Endothelial cell (in vitro differentiated cells): ENCODE measurements at regions not wholly inside any gene's neighbourhood (a gene's known extent, or its start where the extent isn't known, plus 50 kb on each side); places are given as distances from the start of the nearest gene placed in this dataset.

Source experiments
- DNase-seq: peaks from one replicate; pipeline ENCODE4 v3.0.0; 2021; ENCODE audit warnings: low spot score
- H3K27ac Mint-ChIP-seq: one replicate; pipeline ENCODE4 v1.8.0; 2021; ENCODE audit warnings: mixed read lengths, inconsistent platforms; ENCODE audit not compliant: unreplicated experiment
- H3K27me3 Mint-ChIP-seq: one replicate; pipeline ENCODE4 v1.8.0; 2021; ENCODE audit warnings: mild to moderate bottlenecking, moderate library complexity, mixed read lengths, inconsistent platforms; ENCODE audit not compliant: unreplicated experiment
- H3K36me3 Mint-ChIP-seq: one replicate; pipeline ENCODE4 v1.8.0; 2021; ENCODE audit warnings: mild to moderate bottlenecking, low read depth, mixed read lengths, inconsistent platforms; ENCODE audit not compliant: unreplicated experiment
- H3K4me1 Mint-ChIP-seq: one replicate; pipeline ENCODE4 v1.8.0; 2021; ENCODE audit warnings: mild to moderate bottlenecking, mixed read lengths, inconsistent platforms; ENCODE audit not compliant: unreplicated experiment
- H3K4me3 Mint-ChIP-seq: one replicate; pipeline ENCODE4 v1.8.0; 2021; ENCODE audit warnings: mild to moderate bottlenecking, mixed read lengths, inconsistent platforms; ENCODE audit not compliant: unreplicated experiment
- H3K9me3 Mint-ChIP-seq: one replicate; pipeline ENCODE4 v1.8.0; 2021; ENCODE audit warnings: mixed read lengths, inconsistent platforms; ENCODE audit not compliant: unreplicated experiment
- TF ChIP-seq, protein P1 (sequence below): fragments of 200-600 bp; sonication (generic); IDR thresholded peaks from one replicate; pipeline ENCODE4 v1.5.0; 2021; ENCODE audit warnings: antibody characterized with exemption; ENCODE audit not compliant: unreplicated experiment

GRCh38 chr12:124486346-124486963 is 81.0 kb downstream of the NCOR2 start:
- Mint-ChIP-seq H3K27ac (no peak overlapping the region), H3K4me3 (no peak overlapping the region), H3K36me3 (peaks cover 18% of the 10 kb centered on the region), H3K27me3 (peaks cover 11% of the 10 kb centered on the region), H3K9me3 (no peaks in the 10 kb centered on the region), H3K4me1 (peaks cover 4% of the 10 kb centered on the region)
- DNase-seq: no peak
- TF ChIP-seq, protein P1, sequence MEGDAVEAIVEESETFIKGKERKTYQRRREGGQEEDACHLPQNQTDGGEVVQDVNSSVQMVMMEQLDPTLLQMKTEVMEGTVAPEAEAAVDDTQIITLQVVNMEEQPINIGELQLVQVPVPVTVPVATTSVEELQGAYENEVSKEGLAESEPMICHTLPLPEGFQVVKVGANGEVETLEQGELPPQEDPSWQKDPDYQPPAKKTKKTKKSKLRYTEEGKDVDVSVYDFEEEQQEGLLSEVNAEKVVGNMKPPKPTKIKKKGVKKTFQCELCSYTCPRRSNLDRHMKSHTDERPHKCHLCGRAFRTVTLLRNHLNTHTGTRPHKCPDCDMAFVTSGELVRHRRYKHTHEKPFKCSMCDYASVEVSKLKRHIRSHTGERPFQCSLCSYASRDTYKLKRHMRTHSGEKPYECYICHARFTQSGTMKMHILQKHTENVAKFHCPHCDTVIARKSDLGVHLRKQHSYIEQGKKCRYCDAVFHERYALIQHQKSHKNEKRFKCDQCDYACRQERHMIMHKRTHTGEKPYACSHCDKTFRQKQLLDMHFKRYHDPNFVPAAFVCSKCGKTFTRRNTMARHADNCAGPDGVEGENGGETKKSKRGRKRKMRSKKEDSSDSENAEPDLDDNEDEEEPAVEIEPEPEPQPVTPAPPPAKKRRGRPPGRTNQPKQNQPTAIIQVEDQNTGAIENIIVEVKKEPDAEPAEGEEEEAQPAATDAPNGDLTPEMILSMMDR: no peak

- H3K27ac Mint-ChIP-seq: no peak overlapping the region
These were observed 82.0 kb downstream of the NCOR2 start for GRCh38 chr12:124485371-124485770.

GRCh38 chr12:124484526-124484953 is 82.9 kb downstream of the NCOR2 start:
- no peaks in the 10 kb centered on the region for H3K9me3 Mint-ChIP-seq
- TF ChIP-seq, protein P1: no peak
- H3K27ac Mint-ChIP-seq: no peak overlapping the region
- peaks cover 19% of the 10 kb centered on the region for H3K36me3 Mint-ChIP-seq
- H3K4me3 Mint-ChIP-seq: no peak overlapping the region
- peaks cover 4% of the 10 kb centered on the region for H3K4me1 Mint-ChIP-seq
- DNase-seq: no peak
- peaks cover 7% of the 10 kb centered on the region for H3K27me3 Mint-ChIP-seq

More at GRCh38 chr12:124485371-124485770, 82.0 kb downstream of the NCOR2 start:
- peaks cover 8% of the 10 kb centered on the region for H3K27me3 Mint-ChIP-seq
- H3K4me1 Mint-ChIP-seq: peaks cover 4% of the 10 kb centered on the region
- no peak overlapping the region for H3K4me3 Mint-ChIP-seq
- H3K36me3 Mint-ChIP-seq: peaks cover 19% of the 10 kb centered on the region
- DNase-seq: no peak
- TF ChIP-seq, protein P1: no peak
- no peaks in the 10 kb centered on the region for H3K9me3 Mint-ChIP-seq

GRCh38 chr12:124484067-124484466 is 83.3 kb downstream of the NCOR2 start:
- H3K27me3 Mint-ChIP-seq: peaks cover 9% of the 10 kb centered on the region
- TF ChIP-seq, protein P1: no peak
- no peak for DNase-seq
- H3K36me3 Mint-ChIP-seq: peaks cover 21% of the 10 kb centered on the region
- H3K4me1 Mint-ChIP-seq: peaks cover 8% of the 10 kb centered on the region
- H3K9me3 Mint-ChIP-seq: no peaks in the 10 kb centered on the region
- H3K27ac Mint-ChIP-seq: no peak overlapping the region
- no peak overlapping the region for H3K4me3 Mint-ChIP-seq

- Mint-ChIP-seq H3K27me3 (peaks cover 12% of the 10 kb centered on the region), H3K27ac (no peak overlapping the region), H3K36me3 (peaks cover 26% of the 10 kb centered on the region)
These were observed 84.3 kb downstream of the NCOR2 start for GRCh38 chr12:124482901-124483799.

More at GRCh38 chr12:124482901-124483799, 84.3 kb downstream of the NCOR2 start:
- Mint-ChIP-seq H3K4me1 (peaks cover 8% of the 10 kb centered on the region), H3K9me3 (no peaks in the 10 kb centered on the region), H3K4me3 (no peak overlapping the region)
- DNase-seq: no peak
- TF ChIP-seq, protein P1: no peak
